LNCAP (cell line): ENCODE measurements at regions not wholly inside any gene's neighbourhood (a gene's known extent, or its start where the extent isn't known, plus 50 kb on each side); places are given as distances from the start of the nearest gene placed in this dataset.

Experiments used
- TF ChIP-seq, protein P1 (sequence below): fragments of 450-650 bp; IDR thresholded peaks from 2 replicates; pipeline ENCODE4 v1.5.1; 2017; ENCODE audit warnings: mild to moderate bottlenecking

DNA sequence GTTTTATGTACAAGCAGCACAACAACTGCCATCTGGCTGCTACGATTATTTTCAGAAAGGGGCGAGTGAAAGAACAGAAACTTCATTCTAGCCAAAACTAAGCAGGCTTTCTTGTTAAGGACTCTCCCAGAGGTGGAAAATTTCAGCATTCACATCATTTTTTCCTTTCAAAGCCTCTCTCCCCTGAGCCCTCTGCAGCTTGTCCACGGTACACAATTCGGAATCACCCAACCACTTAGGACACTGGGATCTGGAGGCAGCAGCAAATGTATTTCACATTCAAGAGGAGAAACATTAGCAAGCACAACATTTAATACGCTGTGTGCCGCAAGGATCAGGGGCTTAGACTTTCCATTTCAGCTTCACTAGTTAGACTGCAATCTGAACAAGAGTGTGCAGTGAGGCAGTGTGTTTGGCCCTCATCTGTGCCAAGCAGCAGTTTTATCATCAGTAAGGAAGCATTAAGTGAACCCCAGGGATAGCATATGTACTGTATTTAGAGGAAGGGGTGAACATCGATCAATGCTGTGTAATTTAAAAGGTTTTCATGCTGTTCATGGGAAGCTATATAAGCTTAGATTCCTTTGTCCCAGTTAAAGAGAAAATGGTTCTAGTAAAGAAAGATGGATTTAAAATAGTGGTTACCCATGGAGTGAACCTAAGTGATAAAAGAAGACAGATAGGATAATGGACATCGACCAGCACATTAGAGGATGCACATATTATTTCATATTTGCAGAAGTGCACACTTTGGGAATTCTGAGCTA lies 504.9 kb downstream of the TBL1XR1 start:
- TF ChIP-seq, protein P1, sequence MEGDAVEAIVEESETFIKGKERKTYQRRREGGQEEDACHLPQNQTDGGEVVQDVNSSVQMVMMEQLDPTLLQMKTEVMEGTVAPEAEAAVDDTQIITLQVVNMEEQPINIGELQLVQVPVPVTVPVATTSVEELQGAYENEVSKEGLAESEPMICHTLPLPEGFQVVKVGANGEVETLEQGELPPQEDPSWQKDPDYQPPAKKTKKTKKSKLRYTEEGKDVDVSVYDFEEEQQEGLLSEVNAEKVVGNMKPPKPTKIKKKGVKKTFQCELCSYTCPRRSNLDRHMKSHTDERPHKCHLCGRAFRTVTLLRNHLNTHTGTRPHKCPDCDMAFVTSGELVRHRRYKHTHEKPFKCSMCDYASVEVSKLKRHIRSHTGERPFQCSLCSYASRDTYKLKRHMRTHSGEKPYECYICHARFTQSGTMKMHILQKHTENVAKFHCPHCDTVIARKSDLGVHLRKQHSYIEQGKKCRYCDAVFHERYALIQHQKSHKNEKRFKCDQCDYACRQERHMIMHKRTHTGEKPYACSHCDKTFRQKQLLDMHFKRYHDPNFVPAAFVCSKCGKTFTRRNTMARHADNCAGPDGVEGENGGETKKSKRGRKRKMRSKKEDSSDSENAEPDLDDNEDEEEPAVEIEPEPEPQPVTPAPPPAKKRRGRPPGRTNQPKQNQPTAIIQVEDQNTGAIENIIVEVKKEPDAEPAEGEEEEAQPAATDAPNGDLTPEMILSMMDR: no peak

DNA sequence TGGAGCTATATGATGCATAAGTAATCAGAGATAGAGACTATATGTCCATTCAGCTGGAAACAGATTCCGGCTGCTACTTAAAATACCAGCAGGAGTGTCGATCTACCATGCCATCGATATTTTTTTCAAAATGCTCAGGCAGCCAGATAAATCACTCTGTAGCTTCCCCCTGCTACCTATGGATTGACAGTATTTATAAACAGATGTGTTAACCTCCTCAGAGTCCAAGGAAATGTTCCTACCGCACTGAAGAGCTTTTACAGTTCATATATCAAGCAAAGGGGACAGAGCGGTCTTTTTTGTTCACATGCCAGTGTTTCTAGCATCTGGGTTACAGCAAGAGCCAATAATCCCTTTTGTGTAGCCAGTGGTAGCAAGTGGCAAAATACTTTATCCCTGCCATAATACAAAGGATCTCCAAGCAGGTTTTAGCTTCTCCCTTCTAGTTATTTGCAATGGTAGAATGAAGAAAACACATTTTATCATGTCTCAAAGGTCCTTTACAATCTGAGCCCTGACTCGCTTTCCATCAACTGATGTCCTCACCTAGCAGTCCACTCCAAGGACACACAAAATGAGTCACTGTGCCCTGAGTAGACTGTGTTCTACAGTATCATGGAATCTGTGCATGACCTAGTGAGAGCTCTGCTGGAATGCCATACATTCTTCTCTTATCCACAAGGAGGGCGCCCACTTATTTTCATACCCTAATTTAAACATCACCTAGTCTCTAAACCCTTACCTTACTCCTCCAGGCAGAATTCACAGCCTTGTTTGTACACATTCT lies 507.0 kb downstream of the TBL1XR1 start:
- TF ChIP-seq, protein P1: no peak

DNA sequence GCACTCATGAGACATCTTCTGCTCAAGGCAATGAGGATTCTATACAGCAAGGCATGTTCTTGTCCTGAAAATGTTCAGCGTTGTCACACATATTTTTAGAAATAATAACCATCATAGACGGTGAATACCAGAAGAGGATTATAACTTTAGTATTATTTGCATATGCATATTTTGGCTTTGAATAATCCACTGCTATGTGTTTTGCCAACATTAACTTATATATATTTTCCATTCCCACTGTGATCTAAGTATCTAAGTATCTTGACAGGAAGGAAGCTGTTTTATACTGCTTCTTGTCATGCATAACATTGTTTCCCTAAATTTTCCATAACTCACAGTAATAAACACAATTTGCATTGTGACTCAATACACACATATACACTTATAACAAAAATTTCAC lies 509.5 kb downstream of the TBL1XR1 start:
- TF ChIP-seq, protein P1: no peak

DNA sequence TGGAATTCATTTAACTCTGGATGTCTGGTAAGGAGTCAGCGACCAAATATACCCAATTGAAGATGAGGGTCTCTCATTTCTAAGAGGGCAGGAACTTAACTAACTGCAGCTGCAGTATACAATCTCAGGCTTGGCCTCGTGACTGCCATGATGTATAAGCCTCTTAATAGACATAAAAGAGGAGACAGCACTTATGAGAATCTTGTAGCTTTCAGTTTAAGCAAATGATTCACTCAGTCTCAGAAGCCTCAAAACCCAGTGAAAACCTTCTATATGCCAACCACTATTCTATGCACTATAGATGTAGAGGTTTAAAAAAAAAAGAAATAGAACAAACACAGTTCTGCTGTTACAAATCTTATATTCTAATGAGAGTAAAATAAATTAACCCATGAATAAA lies 513.9 kb downstream of the TBL1XR1 start:
- TF ChIP-seq, protein P1: no peak

DNA sequence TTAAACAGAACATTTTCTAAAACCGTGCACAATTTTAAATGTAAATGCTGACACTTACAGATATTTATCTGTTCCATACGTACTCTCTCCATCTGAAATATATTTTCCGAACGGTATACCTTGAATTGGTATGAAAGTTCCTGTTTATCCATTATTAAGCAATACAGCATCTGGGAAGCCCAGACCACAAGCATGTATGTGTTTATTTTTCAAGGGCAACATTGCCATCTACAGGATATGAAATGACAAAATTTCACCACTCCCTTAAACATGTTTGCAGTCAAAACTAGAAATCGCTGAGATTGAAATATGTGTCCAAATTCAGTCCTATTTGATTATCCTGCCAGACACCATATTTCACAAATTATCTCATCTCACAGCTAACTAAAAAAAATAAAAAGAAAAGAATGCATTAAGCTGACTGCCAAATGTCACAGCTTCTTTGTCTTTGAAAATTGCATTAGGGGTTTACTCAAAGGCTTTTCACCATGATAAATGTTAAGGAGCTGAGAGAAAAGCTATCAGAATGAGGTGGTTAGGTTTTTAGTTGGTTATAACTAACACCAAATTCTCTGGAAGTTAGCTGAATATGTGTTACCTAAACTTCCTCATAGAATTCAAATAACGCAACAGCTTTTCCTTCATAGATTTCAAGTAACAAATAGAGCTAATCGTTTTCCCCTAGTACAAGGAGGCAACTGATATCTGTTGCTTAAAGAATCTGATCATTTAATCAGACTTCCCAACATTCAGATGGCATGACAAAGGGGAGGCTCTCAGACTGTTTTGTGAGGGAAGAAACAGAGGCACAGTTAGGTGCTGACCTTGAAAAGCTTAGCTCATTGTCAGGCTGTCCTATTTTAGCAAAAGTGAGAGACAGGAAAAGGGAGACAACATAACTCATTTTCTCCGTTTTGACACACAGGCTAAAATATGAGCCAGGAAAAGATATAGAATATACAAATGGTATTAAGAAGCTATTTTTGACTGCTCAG lies 533.1 kb downstream of the TBL1XR1 start:
- TF ChIP-seq, protein P1: peak; percentile 62

DNA sequence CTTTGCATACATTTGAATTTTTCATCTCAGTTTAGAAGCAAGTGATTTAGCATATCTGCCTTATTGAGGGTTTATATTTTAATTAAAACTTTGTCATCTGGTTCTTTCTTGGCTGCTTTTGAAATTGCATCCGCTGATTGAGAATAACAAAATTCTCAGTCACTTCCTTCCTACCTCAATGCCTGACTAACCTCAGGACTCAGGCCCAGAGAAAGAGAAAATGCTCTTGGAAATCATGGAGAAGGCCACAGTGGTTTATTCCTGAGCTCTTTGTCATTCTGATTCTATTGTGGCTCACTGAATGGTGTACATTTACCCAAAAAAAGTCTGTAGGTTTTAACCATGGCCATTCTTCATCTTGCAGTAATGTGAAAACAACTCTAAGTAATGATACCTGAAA lies 533.9 kb downstream of the TBL1XR1 start:
- TF ChIP-seq, protein P1: no peak

DNA sequence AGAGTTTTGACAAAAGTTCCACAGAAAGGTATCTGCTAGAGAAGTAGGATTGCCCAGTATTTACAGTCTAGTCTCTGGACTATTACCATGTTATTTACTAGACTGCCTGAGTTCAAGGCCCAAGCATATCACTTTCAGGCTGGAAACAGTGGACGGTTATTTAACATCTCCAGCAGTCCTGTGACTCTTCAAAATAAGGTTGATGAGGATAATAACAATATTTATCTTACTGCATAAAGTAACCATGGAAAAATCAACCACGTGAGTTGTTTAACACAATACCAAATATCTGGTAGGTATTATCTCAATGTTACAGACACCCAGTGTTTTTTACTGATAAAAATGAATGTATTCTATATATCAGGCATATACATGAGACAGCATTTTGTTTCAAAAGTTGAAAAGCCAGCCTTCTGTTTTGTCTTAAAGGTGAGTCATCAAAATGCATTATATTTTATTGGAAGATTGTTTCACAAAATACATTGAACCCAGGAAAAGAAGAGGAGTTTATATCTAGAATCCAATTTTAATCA lies 535.8 kb downstream of the TBL1XR1 start:
- TF ChIP-seq, protein P1: no peak
